Ovary (tissue), 3 donors: ENCODE measurements at regions not wholly inside any gene's neighbourhood (a gene's known extent, or its start where the extent isn't known, plus 50 kb on each side); places are given as distances from the start of the nearest gene placed in this dataset.

Experiments used
- EP300 ChIP-seq: sonication (generic); formaldehyde crosslinking; IDR thresholded peaks from one replicate; pipeline ENCODE4 v1.6.1; 2017; ENCODE audit warnings: antibody characterized with exemption
- TF ChIP-seq, protein P1 (sequence below), 3 donors: fragments of 450-650 bp in 2 of 3; fragments of 200-600 bp in 1 of 3; IDR thresholded peaks; one replicate each; pipeline versions ENCODE4 v1.5.1 to v1.8.0; 2016 to 2022; ENCODE audit warnings: antibody characterized with exemption in 3 of 3, mild to moderate bottlenecking in 1 of 3
- donor health status: DM: no; HTN: no; CAD: no.

DNA sequence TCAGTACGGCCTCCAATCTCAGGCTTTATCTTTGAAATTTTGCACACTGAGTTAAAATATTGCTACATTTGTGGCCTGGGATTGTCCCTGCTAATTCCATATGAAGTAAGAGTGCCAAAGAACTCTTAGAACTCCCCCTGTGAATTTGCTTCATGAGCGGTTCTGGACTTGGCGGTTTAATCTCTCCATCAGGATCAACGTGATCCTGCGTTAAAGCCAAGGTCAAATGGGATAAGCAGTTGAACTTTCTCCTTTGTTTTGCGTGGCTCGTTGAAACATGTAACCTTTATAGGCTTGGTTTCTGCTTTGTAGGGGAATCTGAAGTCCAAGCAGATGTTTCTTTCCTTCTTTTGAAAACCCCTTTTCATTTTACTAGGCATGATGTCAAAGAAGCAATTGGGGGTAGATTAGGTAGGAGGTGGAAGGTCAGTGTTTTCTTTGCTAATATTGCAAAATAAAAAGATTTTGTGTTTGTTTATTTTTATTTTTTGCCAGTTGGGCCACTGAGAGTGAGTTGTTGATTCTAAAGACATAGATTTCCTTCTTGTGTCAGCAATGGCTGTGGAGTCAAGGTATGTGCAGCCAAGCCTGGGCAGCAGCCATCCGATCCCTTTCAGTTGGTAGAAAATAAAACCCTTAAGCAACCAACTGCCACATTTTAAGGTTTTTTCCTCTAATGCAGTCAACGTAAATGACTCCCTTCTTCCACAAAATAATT, 390.8 kb downstream of the NNT start:
- TF ChIP-seq, protein P1, sequence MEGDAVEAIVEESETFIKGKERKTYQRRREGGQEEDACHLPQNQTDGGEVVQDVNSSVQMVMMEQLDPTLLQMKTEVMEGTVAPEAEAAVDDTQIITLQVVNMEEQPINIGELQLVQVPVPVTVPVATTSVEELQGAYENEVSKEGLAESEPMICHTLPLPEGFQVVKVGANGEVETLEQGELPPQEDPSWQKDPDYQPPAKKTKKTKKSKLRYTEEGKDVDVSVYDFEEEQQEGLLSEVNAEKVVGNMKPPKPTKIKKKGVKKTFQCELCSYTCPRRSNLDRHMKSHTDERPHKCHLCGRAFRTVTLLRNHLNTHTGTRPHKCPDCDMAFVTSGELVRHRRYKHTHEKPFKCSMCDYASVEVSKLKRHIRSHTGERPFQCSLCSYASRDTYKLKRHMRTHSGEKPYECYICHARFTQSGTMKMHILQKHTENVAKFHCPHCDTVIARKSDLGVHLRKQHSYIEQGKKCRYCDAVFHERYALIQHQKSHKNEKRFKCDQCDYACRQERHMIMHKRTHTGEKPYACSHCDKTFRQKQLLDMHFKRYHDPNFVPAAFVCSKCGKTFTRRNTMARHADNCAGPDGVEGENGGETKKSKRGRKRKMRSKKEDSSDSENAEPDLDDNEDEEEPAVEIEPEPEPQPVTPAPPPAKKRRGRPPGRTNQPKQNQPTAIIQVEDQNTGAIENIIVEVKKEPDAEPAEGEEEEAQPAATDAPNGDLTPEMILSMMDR (IDR thresholded peaks at IDR 0.05): no peak
- no peak for TF ChIP-seq EP300
